HG02763 (cell line): ENCODE measurements at regions not wholly inside any gene's neighbourhood (a gene's known extent, or its start where the extent isn't known, plus 50 kb on each side); places are given as distances from the start of the nearest gene placed in this dataset.
"Not testable (repeated sequence)": the region's sequence is repeated elsewhere in the genome, so short reads cannot be mapped to it uniquely, and the experiment has no call there.

Experiments used
- ATAC-seq: cut with Tn5 transposase; IDR thresholded peaks from one replicate; pipeline ENCODE4 v1.9.1; 2021; ENCODE audit warnings: mild to moderate bottlenecking, moderate library complexity; ENCODE audit not compliant: unreplicated experiment

DNA sequence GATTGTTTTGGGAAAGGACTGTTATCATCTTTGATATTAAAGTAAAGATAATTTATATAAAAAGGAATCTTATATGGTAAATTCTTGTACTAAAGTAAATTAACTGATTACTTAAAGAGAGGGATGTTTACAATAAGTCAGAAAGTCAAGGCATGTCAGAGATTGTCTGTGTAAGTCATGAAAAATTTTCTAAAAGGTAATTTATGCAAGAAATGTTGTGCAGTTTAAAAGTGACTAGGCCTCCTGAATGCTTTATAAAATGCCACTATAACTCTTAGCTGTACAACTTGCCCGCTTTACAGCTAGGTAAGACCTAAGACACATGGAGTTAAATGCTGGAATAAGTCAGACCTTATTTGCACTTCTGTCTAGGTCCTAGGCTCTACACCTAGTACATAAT lies 692.9 kb downstream of the GBE1 start:
- ATAC-seq = no peak

DNA sequence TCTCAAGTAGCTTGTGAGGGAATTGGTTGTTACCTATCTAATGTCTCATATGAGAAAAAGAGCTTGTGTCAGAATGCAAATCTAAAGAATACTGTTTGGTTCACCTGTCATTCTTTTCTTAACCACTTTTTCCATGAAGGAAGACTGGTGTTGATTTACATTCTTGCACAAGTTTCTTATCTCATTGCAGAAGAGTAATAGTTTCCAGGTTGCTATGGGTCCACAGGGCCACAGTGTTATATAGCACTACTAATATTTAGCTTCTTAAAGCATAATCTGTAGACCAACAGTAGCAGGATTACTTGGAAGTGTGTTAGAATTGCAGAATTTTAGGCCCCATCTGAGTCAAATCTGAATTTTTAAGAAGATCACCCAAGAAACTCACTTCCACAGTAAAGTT lies 697.5 kb downstream of the GBE1 start:
- ATAC-seq = no peak

DNA sequence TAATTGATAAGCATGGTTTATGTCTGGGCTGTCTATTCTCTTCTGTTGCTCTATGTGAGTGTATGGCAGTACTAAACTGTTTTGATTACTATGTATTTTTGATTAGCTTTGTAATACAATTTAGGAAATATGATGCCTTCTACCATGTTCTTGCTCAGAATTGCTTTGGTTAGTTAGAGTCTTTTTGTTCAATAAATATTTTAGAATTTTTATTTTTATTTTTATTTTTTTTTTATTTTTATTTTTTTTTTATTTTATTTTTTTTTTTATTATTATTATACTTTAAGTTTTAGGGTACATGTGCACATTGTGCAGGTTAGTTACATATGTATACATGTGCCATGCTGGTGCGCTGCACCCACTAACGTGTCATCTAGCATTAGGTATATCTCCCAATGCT lies 710.3 kb downstream of the GBE1 start:
- not testable (repeated sequence) for ATAC-seq

DNA sequence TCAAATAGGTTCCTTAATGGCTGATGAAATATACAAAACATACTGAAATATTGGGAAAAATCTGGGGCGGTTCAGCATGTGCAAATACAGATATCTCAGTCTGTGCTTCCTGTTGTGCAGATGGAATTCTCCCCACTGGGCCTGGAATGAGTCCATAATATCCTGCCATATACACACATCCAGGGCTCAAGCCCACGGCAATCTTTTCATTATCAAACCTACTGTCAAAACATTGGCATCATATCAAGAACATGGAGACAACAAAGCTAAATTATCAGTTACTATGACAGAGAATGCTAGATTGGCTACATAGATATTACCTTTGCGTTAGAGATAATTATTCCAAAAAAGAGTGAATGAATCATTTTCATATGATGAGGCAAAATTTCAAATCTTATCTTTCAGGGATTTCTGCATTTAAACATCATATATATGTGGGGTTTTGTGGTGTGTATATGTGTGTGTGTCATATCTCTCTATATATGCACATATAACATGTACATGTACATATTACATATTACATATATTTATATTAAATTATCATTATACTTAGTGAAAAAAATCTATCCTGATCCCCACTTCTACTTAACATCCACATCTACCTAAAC lies 713.3 kb downstream of the GBE1 start:
- ATAC-seq = no peak

DNA sequence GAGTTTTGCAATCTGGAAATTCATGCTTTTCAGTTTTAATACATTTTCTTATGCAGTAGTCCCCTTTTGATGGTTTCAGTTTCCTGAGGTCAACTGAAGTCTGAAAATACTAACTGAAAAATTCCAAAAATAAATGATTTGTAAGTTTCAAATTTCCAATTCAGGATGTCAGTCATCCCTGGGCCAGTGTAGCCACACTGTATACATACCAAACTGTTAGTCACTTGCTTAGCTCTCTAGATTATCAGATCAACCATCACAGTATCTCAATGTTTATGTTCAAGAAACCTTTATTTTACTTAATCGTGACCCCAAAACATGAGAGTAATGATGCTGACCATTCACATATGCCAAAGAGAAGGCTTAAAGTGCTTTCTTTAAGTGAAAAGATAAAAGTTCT lies 715.5 kb downstream of the GBE1 start:
- no peak for ATAC-seq

DNA sequence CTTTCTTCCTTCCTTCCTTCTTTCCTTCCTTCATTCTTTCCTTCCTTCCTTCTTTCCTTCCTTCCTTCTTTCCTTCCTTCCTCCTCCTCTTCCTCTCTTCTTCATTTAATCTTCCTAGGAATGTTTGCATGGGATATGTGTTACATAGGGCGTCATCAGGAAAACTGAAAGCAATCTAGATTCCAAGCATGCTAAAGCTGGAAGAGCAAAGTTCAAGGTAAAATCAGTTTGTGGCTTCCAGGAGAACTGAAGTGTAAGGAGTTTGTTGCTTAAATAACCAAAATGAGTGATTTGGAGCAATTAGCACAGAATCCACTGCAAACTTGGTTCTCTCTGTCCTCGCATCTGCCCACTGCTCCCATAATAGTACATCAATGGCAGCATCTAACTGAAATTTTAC lies 716.2 kb downstream of the GBE1 start:
- ATAC-seq = no peak

DNA sequence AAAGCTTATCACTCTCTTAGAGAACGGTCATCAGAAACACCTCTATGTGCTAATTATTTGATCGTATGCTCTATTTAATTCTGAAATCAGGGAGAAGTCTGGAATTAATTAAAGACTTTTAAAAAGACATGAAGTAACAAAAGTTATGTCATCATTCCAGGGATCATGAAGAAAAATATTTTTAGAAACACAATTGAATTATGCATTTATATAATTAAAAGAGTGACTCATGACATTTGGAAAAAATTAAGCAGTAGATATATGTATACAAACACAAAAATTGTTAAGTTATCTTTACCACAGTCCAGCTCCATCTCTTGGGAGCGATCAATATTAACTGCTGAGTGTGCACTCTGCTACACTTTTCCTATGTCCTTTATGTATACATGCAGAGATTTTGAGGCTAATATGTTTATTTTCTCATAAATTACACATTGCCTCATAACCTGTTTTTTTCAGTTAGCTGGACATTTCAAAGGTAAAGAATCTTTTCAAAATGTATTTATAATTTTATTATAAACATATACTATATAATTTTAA lies 717.7 kb downstream of the GBE1 start:
- ATAC-seq = no peak

DNA sequence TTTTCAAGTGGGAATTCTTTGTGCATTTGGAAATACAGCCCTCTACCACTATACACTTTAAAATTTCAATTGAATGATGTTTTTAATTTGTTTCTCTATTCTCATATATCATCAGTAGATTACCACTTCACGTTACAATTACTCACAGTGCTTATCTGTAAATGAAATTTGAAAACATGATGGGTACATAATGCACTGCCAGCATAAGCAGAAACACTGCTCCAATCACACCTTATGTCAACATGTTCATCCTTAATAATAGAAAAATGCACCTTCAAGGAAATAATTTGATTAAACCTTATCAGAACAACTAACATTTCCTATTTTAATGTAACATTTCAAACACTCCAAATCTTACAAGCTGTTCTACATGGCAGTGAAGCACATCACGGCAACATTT lies 718.4 kb downstream of the GBE1 start:
- ATAC-seq = no peak

DNA sequence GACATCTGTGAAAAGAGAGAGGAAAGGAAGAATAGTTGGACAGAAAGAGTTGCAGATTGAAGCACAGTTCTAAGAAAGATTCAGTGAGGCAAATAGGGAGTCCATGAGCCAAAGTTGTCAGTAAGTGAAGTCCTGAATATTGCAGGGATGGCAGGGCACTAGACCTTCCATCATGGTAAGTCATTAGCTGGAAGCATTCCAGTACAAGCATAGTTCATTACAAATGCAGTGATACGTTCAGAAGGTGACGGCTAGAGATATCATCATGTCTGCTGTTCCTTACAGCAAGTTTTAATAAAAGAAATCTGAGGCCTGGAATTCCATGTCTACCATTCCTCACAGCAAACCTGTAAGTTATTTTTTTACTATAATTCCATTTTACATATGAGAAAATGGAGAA lies 720.1 kb downstream of the GBE1 start:
- ATAC-seq = no peak

DNA sequence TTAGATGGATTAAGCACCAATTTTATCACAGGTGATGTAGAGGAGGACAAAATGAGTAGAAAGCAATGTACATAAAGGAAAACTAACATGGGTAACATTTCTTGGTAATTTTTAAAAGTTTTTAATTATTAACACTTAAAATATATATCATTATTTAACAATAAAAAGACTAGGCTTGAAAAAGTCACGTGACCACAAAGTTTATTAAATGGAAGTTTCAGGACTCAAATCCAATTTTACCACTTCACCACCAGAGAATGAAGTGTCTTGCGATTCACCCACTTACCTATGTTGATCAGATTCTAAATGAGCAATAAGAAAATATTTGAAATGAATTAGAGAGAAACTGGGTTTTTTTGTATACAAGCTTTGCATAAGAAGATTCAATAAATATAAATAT lies 721.3 kb downstream of the GBE1 start:
- no peak for ATAC-seq

DNA sequence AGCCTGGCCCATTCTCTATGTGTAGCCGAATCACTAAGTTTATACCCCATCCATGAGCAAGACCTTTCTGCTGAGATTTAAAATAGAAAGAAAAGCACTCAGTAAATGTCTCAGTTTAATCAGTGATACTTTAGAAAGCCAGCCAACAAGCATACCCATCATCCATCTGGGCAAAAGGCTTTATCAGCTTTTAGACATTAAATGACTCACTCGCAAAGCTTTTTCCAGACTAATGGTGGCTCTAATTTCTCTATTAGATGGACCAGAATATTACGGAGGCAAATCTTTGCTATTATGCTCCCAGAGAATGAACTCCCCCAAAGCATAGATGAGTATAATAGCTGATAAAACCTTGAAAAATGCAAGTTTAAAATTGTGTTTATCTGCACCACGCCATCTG lies 727.8 kb downstream of the GBE1 start:
- ATAC-seq = no peak

DNA sequence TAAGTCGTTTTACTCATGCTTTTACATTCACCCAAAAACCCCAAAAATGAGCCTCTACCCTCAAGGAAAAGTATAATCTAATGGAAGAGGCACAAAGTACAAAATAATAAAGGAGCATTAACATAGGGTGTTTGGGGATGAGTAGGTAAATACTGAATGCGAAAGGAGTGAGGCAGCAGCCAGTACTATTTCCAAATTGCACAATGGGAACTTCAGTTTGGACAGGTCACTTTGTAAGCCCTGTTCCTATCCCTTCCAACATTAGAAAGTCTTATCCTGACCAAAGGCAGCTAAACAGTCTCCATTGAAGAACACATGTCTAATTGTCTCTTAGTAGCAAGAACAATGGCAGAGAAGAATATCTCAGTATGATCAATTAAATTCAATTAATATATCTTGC lies 728.3 kb downstream of the GBE1 start:
- no peak for ATAC-seq

DNA sequence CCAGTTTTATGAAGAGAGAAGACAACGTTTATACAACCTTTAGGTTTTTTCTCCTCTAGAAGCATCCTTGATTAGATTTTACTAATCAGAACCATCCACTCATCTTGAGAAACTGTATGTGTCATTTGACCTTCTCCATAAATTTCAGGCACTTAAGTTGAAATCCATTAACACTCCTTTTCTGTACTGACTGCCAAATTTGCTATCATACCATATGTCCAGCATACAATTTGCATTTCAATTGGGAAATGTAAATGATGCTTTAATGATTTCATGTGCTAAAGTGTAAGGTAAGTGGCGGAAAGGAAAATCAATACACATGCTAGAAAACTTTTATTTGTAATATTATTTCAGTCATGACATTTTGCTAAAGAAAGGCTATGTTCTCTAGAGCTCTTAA lies 731.6 kb downstream of the GBE1 start:
- no peak for ATAC-seq

DNA sequence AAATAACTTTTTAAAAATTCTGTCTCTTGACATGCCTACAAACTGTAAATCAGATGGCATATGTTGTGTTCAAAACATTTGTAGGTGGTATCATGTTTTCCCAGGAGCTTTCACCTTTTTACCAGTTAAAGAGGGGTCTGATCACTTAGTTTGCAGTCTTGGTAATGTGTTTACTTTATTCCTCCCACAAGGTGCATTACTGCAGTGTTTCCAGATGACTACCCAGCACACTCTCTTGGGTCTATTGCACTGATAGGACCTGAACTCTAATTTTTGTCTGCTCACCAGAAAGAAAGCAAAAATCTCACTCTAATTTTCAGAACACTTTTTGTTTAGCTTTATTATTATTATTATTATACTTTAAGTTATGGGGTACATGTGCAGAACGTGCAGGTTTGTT lies 734.1 kb downstream of the GBE1 start:
- ATAC-seq = no peak

DNA sequence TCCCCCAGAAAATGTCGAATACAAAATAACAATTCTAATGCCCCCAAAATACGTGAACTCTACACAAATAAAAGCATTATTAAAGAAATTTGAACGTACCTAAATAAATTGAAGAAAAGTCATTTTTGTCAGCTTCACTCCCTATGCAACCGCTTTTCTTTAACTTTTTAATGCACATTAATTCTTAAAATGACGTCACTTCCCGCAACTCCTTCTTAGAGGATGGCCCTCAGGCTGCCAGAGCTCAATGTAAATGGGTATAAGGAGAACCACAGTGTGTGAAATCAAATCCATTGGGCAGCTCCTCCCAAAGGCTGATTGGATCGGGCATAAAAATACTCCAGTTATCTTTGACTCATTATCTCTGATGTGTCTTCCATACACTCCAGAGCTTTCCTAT lies 736.9 kb downstream of the GBE1 start:
- no peak for ATAC-seq

DNA sequence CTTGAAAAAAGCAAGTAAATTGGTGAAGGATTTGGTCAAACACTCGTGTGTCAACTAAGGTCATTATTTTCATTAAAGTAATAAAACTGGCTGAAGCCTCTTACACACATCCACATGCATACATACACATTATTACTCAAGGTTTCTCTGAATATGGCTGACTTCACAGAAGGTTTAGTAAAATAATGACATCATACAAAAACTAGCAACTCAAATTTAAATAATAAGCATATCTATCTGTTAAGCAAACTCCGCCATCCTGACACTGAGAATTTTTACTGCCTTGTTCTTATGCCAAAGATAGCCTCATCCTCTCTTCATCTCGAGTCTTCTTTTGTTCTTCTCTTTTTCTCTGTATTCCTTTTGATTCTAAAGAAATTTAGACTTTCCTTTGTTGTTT lies 739.1 kb downstream of the GBE1 start:
- ATAC-seq = no peak

DNA sequence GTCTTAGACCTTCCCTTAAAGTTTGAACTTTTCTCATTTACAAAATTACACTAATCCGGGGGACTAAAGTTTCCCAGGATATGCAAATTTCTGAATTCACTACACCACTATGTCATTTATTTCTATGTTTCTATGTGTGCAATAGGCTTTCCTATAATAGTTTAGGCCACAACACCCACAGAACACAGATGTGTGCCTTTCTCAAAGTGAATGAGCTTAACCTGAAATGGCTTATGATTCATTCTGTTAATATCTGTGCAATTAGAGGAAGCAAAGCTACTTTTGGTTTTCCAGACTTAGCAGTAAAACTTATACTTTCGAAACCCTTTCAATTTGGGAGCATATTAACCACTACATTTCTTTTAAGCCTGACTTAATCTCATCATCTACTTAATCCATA lies 748.1 kb downstream of the GBE1 start:
- no peak for ATAC-seq

DNA sequence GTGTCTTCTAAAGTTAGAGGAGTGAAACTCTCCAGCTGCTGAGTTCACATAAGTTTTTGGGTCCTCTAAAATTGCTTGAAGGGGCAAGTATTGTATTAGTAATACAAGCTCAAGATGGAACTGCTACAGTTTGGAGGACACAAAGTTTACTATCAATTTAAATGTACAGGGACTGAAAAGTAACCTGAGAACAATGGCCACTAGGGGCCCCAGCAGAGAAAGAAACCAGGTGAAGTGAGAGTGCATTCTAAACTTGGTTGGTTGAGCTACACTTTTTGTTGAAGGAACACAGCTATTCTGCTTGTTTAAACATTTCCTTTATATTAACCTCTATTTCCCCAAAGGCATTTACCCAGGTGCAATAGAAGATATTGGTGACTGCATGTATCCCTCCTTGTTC lies 755.5 kb downstream of the GBE1 start:
- ATAC-seq = no peak

DNA sequence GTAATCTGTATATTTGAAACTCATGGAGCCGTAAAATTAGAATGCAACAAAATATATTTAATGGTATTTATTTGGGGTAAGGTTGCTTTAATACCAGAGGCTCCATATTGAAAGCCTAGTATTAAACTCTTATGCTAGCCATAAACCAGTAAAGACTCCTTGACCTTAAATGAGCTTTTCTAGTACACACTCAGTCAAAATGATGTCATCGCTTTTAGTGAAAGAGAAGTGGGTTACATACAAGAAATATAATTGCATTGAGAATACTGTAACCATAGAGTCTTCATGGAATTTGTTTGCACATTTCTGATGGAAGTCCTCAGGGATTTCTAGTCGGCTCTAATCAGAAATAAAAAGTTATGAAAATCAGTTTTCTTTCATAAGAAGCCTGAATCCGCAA lies 757.6 kb downstream of the GBE1 start:
- ATAC-seq = no peak

DNA sequence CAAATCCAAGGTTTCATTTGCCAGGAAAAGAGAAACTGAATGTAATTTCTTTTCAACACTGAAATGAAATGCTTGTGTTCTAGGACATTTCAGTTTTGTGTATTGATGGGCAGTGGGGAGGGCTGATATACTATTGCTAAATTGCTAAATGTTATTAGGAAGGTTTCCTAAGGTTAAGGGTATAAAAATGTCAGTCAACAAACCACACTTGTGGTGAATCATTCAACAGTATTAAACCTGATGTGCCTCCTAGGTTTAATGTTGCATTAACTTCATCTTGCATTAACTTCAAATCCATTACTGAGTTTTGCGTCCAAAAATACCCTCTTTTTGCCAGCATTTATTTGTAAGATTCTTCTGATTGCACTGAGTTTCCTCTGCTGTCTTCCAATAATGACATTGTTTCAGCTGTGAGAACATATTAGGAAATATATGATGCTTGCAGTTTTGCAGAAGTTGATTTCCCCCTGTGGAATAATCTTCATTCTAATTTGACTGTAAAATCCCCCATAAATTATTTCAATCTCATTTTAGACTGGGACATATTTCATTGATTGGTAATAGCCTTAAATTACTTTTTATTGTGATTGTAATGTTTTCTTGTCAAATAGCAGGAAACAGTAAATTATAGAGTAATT lies 758.3 kb downstream of the GBE1 start:
- ATAC-seq = no peak

DNA sequence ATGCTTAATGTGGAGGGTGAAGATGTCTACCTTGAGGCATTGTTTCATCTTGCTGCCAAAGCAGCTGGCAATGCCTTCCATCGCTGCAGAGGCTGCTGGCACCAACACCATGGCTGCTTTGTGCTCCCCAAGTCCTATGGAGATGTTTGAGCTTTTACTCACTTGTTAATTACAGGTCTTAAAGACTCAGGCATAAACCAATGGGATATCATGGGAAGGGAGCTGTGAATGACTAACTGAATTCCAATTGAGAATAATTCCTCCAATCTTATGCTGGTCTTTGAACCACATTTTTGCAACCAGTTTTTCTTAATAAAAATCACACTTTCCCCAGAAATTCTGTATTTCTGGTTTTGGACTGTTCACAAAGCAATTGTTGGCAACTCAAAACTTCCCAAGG lies 762.0 kb downstream of the GBE1 start:
- ATAC-seq = no peak

DNA sequence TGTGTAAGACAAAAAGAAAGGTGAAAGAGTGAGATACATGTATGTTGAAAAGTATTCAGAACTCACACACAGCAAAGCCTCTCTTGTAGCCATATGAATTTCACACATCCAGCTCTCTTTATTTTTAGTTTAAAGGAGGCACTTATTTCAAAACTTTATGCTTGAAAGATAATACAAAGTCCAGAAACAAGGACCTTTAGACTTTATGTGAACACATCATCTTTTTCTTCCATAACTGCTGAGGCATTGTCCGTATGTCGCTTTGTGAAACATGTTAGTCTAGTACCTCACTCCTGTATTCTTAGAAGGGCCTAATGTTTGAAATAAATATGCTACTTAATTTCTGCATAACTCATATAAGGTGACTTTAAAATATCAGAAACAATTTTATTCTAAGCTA lies 763.4 kb downstream of the GBE1 start:
- no peak for ATAC-seq

DNA sequence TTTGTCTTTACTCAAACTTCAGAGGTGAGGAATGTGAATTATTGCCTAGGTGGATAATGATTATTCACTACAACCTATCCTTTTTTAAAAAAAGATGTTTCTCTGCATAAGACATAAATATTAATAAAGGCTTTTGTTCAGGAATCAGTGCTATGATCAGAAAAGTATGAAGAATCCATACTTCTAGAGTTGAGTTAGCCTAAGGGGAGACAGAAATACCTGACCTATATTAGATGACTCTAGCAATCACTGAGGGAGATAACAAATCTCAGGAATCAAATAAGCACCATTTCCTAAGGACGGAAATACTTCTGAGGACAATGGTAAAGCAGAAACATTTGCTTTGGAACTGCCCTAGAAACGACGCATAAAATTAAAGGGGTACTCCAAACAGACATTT lies 763.8 kb downstream of the GBE1 start:
- ATAC-seq = no peak
